RWPE2 (cell line): ENCODE measurements at regions not wholly inside any gene's neighbourhood (a gene's known extent, or its start where the extent isn't known, plus 50 kb on each side); places are given as distances from the start of the nearest gene placed in this dataset.

ENCODE experiments used
- ATAC-seq: fragments of 200-7000 bp; cut with Tn5 transposase; 3 replicates; pipeline ENCODE4 v1.9.1; 2021; ENCODE audit warnings: low read depth
- DNase-seq: peaks from one replicate; pipeline ENCODE4 v3.0.0-alpha.2; 2020; ENCODE audit warnings: low spot score
- H3K27ac ChIP-seq: fragments of 450-650 bp; 2 replicates; pipeline ENCODE4 v1.5.1; 2017; ENCODE audit warnings: mild to moderate bottlenecking; ENCODE audit not compliant: poor library complexity, severe bottlenecking
- H3K27me3 ChIP-seq: fragments of 250-450 bp; sonication (Bioruptor Pico); 2 replicates; pipeline ENCODE4 v1.5.1; 2021; ENCODE audit warnings: mild to moderate bottlenecking, moderate library complexity; ENCODE audit not compliant: insufficient read depth, poor library complexity, severe bottlenecking
- H3K36me3 ChIP-seq: fragments of 250-450 bp; sonication (Bioruptor Pico); 2 replicates; pipeline ENCODE4 v1.5.1; 2020; ENCODE audit warnings: low read depth, mild to moderate bottlenecking, moderate library complexity
- H3K4me1 ChIP-seq: fragments of 250-450 bp; sonication (Bioruptor Pico); 2 replicates; pipeline ENCODE4 v1.5.1; 2021; ENCODE audit warnings: mild to moderate bottlenecking, moderate library complexity; ENCODE audit not compliant: insufficient read depth, poor library complexity, severe bottlenecking
- H3K4me3 ChIP-seq: fragments of 250-450 bp; sonication (Bioruptor Pico); 2 replicates; pipeline ENCODE4 v1.5.1; 2021; ENCODE audit warnings: mild to moderate bottlenecking, moderate library complexity; ENCODE audit not compliant: severe bottlenecking
- H3K9me3 ChIP-seq: fragments of 250-450 bp; sonication (Bioruptor Pico); 2 replicates; pipeline ENCODE4 v1.5.1; 2021; ENCODE audit warnings: mild to moderate bottlenecking, moderate library complexity; ENCODE audit not compliant: severe bottlenecking
- CTCF ChIP-seq: fragments of 450-650 bp; IDR thresholded peaks from one replicate; pipeline ENCODE4 v1.5.1; 2017; ENCODE audit warnings: mild to moderate bottlenecking, moderate library complexity; ENCODE audit not compliant: poor library complexity, severe bottlenecking

- no peaks in the 10 kb centered on the region for H3K4me1 ChIP-seq
- ATAC-seq (no peak), DNase-seq (no peak)
- H3K9me3 ChIP-seq = peaks cover 2% of the 10 kb centered on the region
- no peak for TF ChIP-seq CTCF
- H3K27ac ChIP-seq = no peak overlapping the region
- H3K27me3 ChIP-seq = no peaks in the 10 kb centered on the region
- no peaks in the 10 kb centered on the region for H3K36me3 ChIP-seq
- no peak overlapping the region for H3K4me3 ChIP-seq
These were observed 707.8 kb upstream of the LMCD1 start for GRCh38 chr3:7793786-7794185.

- TF ChIP-seq CTCF = no peak
- Histone ChIP-seq H3K36me3 (no peaks in the 10 kb centered on the region), H3K4me3 (no peak overlapping the region), H3K27me3 (no peaks in the 10 kb centered on the region), H3K4me1 (no peaks in the 10 kb centered on the region), H3K27ac (no peak overlapping the region), H3K9me3 (peaks cover 2% of the 10 kb centered on the region)
- ATAC-seq = no peak
- no peak for DNase-seq
These were observed 703.3 kb upstream of the LMCD1 start for GRCh38 chr3:7798276-7798675.

GRCh38 chr3:7800006-7800780 lies 701.4 kb upstream of the LMCD1 start:
- ATAC-seq = no peak
- no peaks in the 10 kb centered on the region for H3K27me3 ChIP-seq
- DNase-seq = no peak
- no peaks in the 10 kb centered on the region for H3K36me3 ChIP-seq
- peak; percentile 23 for TF ChIP-seq CTCF
- peaks cover 2% of the 10 kb centered on the region for H3K9me3 ChIP-seq
- no peak overlapping the region for H3K4me3 ChIP-seq
- no peak overlapping the region for H3K27ac ChIP-seq
- H3K4me1 ChIP-seq = no peaks in the 10 kb centered on the region

- ATAC-seq (no peak), DNase-seq (no peak)
- Histone ChIP-seq H3K27ac (no peak overlapping the region), H3K9me3 (peaks cover 2% of the 10 kb centered on the region), H3K27me3 (no peaks in the 10 kb centered on the region), H3K4me3 (no peak overlapping the region), H3K4me1 (no peaks in the 10 kb centered on the region), H3K36me3 (no peaks in the 10 kb centered on the region)
- no peak for TF ChIP-seq CTCF
These were observed 689.1 kb upstream of the LMCD1 start for GRCh38 chr3:7812490-7812889.

- no peak overlapping the region for H3K4me3 ChIP-seq
- no peak overlapping the region for H3K27ac ChIP-seq
- H3K9me3 ChIP-seq = peaks cover 2% of the 10 kb centered on the region
- no peaks in the 10 kb centered on the region for H3K36me3 ChIP-seq
- ATAC-seq (no peak), DNase-seq (no peak)
- TF ChIP-seq CTCF = no peak
- H3K27me3 ChIP-seq = no peaks in the 10 kb centered on the region
- no peaks in the 10 kb centered on the region for H3K4me1 ChIP-seq
These were observed 688.3 kb upstream of the LMCD1 start for GRCh38 chr3:7813365-7813764.
